ENCODE measurements at regions not wholly inside any gene's neighbourhood (a gene's known extent, or its start where the extent isn't known, plus 50 kb on each side); places are given as distances from the start of the nearest gene placed in this dataset.

DNA sequence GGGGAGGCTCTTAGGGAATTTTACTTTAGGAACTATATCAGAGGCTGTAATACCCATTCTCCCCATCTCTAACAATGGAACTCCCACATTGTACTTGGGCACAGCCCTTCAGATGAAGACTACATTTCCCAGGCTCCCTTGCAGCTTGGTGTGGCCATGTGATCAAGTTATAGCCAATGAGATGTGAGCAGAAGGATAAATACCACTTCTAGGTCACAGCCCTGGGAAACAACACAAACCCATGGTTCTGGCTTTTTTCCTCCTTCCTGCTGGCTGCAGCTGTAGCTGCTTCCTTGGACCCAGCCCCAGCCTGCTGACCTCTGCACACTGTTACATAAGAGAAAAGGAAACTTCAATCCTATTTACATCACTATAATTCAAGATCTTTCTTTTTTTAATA is 445.9 kb upstream of the JARID2 start:
- no peak overlapping the region for H3K4me2 ChIP-seq (ENCODE audit: insufficient read depth, low read length)
- no peaks in the 10 kb centered on the region for H4K20me1 ChIP-seq (ENCODE audit: insufficient read depth, low read length)
- no peaks in the 10 kb centered on the region for H3K9me3 ChIP-seq (ENCODE audit: low read depth, low read length)
- TF ChIP-seq, protein P1, sequence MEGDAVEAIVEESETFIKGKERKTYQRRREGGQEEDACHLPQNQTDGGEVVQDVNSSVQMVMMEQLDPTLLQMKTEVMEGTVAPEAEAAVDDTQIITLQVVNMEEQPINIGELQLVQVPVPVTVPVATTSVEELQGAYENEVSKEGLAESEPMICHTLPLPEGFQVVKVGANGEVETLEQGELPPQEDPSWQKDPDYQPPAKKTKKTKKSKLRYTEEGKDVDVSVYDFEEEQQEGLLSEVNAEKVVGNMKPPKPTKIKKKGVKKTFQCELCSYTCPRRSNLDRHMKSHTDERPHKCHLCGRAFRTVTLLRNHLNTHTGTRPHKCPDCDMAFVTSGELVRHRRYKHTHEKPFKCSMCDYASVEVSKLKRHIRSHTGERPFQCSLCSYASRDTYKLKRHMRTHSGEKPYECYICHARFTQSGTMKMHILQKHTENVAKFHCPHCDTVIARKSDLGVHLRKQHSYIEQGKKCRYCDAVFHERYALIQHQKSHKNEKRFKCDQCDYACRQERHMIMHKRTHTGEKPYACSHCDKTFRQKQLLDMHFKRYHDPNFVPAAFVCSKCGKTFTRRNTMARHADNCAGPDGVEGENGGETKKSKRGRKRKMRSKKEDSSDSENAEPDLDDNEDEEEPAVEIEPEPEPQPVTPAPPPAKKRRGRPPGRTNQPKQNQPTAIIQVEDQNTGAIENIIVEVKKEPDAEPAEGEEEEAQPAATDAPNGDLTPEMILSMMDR (IDR thresholded peaks at IDR 0.05; ENCODE audit: extremely low read depth, low read depth, low read length): no peak
- H3K4me1 ChIP-seq (ENCODE audit: insufficient read depth, low read length): no peaks in the 10 kb centered on the region
- DNase-seq (ENCODE audit: insufficient read length, low spot score, missing footprints): peak; percentile 82
- H3K4me3 ChIP-seq (ENCODE audit: insufficient read depth, low read length): no peak overlapping the region
- H2AFZ ChIP-seq (ENCODE audit: low read length): peak overlapping the region; percentile 22
- H3K36me3 ChIP-seq (ENCODE audit: insufficient read depth, low read length): no peaks in the 10 kb centered on the region
- H3K79me2 ChIP-seq (ENCODE audit: insufficient read depth, low read length): no peaks in the 10 kb centered on the region
- no peak overlapping the region for H3K27ac ChIP-seq (ENCODE audit: low read depth, low read length)
- H3K27me3 ChIP-seq (ENCODE audit: insufficient read depth, low read length): no peaks in the 10 kb centered on the region

DNA sequence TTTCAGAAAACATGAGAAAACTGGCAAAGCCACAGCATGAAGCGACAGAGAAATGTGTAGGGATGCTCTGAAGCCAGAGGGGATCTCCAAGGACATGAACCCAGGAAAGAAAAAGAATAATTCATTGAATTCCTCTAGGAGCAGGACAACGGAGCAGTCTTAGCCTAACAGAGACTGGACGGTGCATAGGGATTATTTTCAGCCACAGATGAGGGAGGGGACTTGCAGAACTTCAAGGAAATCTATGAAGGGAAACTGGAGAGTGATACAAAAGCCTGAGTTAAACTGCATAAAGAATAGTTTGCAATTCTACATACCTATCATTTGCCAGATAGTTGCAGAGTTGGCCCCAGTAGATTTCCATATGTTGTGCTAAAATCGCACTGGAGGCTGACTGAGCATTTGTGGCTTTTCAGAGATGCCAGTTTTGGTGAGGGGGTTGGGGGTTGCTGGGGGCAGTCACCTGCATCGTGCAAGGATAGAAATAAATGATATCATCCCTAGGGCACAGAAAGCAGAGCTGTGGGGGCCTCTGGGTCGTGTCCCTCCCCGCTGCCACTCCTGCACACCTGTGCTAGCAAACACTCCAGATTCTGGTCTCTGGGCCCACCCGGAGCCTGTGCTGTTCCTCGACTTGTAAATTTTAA is 443.2 kb upstream of the JARID2 start:
- TF ChIP-seq, protein P1 (IDR thresholded peaks at IDR 0.05; ENCODE audit: extremely low read depth, low read depth, low read length): no peak
- H3K4me3 ChIP-seq (ENCODE audit: insufficient read depth, low read length): no peak overlapping the region
- H4K20me1 ChIP-seq (ENCODE audit: insufficient read depth, low read length): no peaks in the 10 kb centered on the region
- DNase-seq (ENCODE audit: insufficient read length, low spot score, missing footprints): no peak
- H3K36me3 ChIP-seq (ENCODE audit: insufficient read depth, low read length): no peaks in the 10 kb centered on the region
- H3K9me3 ChIP-seq (ENCODE audit: low read depth, low read length): no peaks in the 10 kb centered on the region
- peak overlapping the region; percentile 20 for H2AFZ ChIP-seq (ENCODE audit: low read length)
- H3K4me1 ChIP-seq (ENCODE audit: insufficient read depth, low read length): no peaks in the 10 kb centered on the region
- no peaks in the 10 kb centered on the region for H3K27me3 ChIP-seq (ENCODE audit: insufficient read depth, low read length)
- no peak overlapping the region for H3K27ac ChIP-seq (ENCODE audit: low read depth, low read length)
- H3K79me2 ChIP-seq (ENCODE audit: insufficient read depth, low read length): no peaks in the 10 kb centered on the region
- H3K4me2 ChIP-seq (ENCODE audit: insufficient read depth, low read length): no peak overlapping the region

DNA sequence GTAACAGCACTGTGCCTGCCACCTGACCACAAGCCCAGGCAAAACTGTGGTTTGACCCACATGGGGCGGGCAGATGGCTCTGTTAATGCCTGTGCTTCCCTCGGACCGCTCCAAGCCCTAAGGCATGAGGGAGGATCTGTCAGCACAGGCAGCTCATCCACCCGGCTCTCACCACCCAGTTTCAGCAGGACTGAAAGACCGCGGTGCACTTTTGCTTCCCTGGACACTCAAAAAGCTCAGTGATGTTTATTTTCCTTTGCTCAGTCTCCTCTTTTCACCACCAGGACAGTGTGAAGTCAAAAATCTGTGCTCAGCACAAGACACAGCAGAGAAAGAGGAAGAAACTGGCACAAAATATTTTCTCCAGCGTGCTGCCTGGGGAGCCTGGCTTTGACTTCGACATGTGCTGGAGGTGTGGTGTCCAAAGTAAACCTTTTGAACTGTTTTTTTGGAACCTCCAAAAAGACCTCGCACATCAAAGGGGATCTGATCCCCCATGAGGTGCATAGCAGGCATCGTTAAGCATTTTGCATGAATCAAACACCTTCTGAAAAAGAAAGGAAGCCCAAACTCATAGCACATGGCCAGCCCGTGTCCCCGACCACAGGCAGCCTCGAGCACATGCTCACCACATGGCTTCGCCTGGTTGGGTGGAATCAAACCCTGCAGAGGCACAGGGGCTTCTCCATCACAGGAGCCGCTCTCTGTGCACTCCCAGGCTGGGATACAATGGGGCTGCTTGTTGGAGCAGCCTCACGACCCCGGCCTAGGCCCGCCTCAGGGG is 441.7 kb upstream of the JARID2 start:
- DNase-seq (ENCODE audit: insufficient read length, low spot score, missing footprints): no peak
- Histone ChIP-seq H3K79me2 (ENCODE audit: insufficient read depth, low read length) (no peaks in the 10 kb centered on the region), H3K4me3 (ENCODE audit: insufficient read depth, low read length) (no peak overlapping the region), H3K4me1 (ENCODE audit: insufficient read depth, low read length) (no peaks in the 10 kb centered on the region), H4K20me1 (ENCODE audit: insufficient read depth, low read length) (no peaks in the 10 kb centered on the region), H3K9me3 (ENCODE audit: low read depth, low read length) (no peaks in the 10 kb centered on the region), H3K27me3 (ENCODE audit: insufficient read depth, low read length) (no peaks in the 10 kb centered on the region), H3K4me2 (ENCODE audit: insufficient read depth, low read length) (peak overlapping the region; percentile 29), H3K27ac (ENCODE audit: low read depth, low read length) (peak overlapping the region; percentile 12), H3K36me3 (ENCODE audit: insufficient read depth, low read length) (no peaks in the 10 kb centered on the region), H2AFZ (ENCODE audit: low read length) (peak overlapping the region; percentile 72)
- TF ChIP-seq, protein P1 (IDR thresholded peaks at IDR 0.05; ENCODE audit: extremely low read depth, low read depth, low read length): no peak

DNA sequence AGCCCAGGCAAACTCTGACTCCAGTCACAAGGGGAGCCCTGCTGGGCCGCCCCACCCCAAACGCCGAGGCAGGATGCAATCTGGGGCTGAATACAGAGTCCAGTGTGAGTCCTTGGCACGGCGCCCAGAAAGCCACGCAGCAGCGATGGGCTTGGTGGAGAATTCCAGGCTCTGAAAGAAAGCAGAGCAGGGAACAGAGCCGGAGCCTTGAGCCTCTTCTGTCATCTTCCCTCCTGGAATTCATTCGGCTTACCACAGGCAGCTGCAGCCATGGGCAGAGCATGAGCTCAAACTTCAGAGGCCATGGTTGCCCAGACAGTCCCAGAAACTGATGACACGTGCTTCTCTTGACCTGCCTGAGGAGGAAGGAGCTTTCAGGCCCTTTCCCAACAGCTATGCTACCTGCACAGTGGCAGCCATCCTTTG is 441.1 kb upstream of the JARID2 start:
- Histone ChIP-seq H2AFZ (ENCODE audit: low read length) (peak overlapping the region; percentile 72), H3K27ac (ENCODE audit: low read depth, low read length) (peak overlapping the region; percentile 12), H3K4me3 (ENCODE audit: insufficient read depth, low read length) (no peak overlapping the region), H3K27me3 (ENCODE audit: insufficient read depth, low read length) (no peaks in the 10 kb centered on the region), H3K9me3 (ENCODE audit: low read depth, low read length) (no peaks in the 10 kb centered on the region), H4K20me1 (ENCODE audit: insufficient read depth, low read length) (no peaks in the 10 kb centered on the region), H3K4me2 (ENCODE audit: insufficient read depth, low read length) (peak overlapping the region; percentile 29), H3K4me1 (ENCODE audit: insufficient read depth, low read length) (no peaks in the 10 kb centered on the region), H3K79me2 (ENCODE audit: insufficient read depth, low read length) (no peaks in the 10 kb centered on the region), H3K36me3 (ENCODE audit: insufficient read depth, low read length) (no peaks in the 10 kb centered on the region)
- TF ChIP-seq, protein P1 (IDR thresholded peaks at IDR 0.05; ENCODE audit: extremely low read depth, low read depth, low read length): no peak
- peak; percentile 91 for DNase-seq (ENCODE audit: insufficient read length, low spot score, missing footprints)
